GM21447 (cell line): ENCODE measurements at regions not wholly inside any gene's neighbourhood (a gene's known extent, or its start where the extent isn't known, plus 50 kb on each side); places are given as distances from the start of the nearest gene placed in this dataset.

Experiments used
- ATAC-seq: cut with Tn5 transposase; IDR thresholded peaks from one replicate; pipeline ENCODE4 v1.9.1; 2021; ENCODE audit not compliant: unreplicated experiment

DNA sequence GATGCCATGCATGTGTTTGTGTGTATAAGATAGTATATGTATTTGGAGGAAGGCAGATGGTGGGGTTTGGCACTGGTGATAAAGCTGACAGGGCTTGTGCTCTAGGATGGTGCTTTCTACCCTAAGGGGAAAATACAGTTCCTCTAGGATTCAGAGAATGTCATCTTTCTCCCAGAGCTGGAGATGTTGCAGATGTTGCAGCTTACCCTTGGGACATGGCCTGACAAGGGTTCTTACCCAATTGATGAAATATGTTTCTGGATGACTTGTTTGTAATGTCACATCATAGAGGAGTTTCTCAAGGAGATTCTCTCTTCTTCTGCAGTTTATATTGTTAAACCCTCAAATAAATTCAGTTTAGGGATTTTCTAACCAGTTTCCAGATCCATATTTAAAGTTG is 52.5 kb upstream of the PITX2 start:
- ATAC-seq = no peak

DNA sequence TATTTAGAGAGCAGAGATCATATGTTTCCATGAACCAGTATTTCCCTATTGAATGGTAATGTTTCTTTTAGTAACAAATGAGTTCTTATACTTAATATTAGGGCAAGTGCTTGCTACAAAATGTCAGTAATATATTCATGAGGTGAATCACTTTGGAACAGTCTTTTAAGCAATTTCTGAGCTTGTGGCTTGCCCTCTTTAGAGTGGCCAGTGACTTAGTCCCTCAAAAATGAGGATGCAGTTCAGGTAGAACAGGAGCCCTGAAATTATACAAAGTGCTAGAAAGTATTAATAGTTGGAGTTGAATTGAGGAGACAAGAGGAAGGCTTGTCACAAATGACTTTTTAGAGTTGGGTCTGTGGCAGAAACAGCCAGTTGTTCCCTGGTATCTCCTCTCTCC is 53.4 kb upstream of the PITX2 start:
- no peak for ATAC-seq

DNA sequence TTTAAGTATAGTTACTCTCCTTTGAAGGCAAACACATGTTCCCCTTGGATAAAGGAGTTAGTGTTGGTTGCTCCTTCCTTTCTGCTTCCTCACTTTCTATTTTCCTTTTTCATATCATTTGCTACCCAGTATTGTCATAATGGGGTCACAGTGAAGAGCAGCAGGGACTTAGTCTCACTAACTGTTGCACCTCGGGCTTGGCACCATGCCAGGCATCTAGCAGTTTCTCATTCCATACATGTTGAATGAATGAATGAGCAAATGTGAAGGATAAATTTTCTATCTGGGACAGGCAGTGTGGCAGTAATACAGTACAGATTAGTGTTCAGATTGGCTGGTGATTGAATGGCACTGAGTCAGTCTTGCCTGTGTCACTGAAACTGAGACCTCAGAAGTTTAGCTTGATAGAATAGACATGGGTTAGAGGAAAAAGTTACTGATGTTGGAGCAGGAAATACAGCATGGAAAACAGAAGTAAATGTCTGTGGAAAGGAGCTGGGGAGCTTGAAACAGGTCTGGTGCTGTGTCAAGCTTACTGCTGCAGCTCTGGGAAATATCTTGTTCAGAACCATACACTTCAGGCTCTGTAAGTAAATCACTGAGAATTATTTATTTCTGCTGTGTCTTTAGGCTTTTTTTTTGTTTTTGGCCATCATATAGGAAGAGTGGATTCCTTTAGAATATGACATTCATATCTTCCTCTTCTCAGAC is 55.8 kb upstream of the PITX2 start:
- no peak for ATAC-seq

DNA sequence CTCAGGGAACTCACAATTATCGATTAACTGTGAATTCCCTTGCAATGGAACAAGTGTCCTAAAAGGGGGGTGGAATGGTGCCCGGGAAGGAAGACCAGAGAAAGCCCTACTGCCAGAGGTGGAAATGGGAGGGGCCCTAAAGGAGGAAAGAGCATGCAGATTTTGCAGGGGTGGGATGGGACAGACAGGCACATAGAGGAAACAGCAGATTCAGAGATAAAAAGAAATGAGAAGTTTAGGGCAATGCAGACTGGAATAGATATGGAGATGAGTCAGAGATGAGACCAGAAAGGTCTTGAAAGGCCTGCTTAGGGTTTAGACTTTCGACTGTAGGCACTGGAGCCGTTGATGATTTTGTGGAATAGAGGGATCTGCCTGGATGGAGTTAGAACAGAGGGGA is 57.4 kb upstream of the PITX2 start:
- ATAC-seq = no peak

DNA sequence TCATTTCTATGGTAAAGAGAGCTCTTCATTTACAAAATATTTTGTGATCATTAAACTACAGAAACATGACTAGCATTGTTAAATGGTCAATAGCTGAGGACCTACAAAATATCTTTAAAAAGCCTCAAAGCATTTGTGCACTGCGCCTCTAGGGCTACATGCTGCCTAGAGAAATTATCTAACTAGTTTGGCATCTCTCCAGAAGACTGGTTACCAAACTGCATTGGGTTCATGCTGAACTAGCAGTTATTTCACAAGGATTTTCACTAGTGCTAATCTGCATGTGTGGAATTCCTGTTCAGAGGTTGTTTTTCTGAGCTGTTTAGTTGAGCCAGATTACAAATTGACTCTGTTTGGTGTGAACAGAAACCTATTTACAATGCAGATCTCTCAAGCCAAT is 58.5 kb upstream of the PITX2 start:
- ATAC-seq = no peak

DNA sequence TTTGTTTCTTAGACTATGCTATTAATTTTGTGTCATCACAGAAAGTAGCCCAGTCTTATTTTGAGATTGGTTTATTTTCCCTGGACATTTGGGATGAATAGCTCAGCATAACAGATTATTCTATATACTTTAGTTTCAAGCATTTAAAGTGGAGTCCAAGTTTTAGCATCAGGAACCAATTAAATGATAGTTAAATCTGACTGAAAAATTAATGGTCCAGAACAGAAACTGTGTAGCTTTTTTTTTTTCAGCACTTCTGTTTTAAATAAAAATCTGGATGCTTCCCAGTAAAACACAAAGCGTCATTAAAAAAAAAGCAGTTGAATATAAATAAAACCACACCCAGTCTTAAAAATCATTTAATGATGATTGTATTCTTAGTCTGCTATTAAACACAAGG is 59.4 kb upstream of the PITX2 start:
- no peak for ATAC-seq

DNA sequence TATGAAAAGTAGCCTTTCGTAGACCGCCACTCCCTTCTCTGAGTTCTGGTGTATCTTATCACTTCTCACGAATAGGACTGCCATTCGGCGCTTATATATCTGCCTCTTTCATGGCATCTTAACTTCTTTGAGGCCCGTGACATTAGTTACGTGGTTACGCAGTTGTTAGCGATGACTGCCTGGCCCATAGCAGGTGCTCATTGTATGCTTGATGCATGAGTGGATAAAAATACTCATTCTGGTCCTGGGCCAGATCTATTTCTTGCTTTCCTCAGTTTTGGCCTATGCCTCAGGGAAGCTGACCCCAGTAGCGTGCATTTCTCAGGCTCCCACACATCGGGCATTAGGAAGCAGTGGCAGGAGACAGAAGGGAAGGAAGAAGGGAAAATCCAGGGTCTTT is 60.7 kb upstream of the PITX2 start:
- no peak for ATAC-seq

DNA sequence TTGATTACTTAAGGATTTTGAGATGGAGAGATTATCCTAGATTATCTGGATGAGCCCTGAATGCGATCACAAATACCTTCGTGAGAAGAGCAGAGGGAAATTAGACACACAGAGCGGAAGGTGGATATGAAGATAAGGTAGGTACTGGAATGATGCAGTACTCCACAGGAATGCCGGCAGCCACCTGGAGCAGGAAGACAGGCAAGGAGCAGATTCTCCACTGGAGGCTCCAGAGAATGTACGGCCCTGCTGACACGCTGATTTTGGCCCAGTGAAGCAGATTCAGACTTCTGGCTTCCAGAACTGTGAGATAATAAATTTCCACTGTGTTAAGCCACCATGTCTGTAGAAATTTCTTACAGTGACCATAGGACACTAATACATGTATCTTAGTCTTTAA is 79.4 kb upstream of the PITX2 start:
- ATAC-seq = no peak

DNA sequence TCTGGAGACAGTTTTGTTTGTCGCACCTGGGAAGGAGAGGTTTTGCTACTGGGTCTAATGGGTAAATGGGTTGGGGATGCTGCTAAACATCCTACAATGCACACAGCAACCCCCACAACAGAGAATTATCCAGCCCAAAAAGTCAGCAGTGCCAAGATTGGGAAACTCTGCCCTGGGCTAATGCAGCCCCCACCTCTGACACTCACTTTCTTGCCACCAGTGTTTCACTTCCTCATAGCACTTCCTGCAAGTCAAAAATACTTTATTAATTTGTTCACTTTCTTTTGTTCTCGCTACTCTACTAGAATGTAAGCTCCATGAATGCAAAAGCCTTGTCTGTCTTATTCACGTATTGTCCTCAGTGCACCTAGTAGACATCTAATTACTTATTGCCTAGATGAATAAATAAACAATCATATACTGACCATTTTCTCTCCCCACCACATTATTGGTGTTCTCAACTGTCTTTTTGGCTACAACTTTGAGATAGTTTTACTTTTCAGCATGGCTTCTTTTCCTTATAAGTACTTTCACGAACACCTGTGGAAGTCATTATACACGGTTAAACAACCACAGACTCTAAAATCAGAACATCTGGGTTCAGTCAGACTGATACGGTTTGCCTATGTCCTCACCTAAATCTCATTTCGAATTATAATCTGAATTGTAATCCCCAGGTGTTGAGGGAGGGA is 82.0 kb upstream of the PITX2 start:
- ATAC-seq = no peak

DNA sequence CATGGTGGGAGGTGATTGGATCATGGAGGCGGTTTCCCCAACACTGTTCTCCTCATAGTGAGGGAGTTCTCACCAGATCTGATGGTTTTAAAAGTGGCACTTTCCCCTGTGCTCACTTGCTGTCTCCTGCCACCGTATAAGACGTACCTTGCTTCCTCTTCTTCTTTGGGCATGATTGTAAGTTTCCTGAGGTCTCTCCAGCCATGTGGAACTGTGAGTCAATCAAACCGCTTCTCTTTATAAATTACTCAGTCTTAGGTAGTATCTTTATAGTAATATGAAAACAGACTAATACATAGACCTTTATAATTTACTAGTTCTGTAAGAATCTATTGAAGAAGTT is 82.5 kb upstream of the PITX2 start:
- no peak for ATAC-seq

DNA sequence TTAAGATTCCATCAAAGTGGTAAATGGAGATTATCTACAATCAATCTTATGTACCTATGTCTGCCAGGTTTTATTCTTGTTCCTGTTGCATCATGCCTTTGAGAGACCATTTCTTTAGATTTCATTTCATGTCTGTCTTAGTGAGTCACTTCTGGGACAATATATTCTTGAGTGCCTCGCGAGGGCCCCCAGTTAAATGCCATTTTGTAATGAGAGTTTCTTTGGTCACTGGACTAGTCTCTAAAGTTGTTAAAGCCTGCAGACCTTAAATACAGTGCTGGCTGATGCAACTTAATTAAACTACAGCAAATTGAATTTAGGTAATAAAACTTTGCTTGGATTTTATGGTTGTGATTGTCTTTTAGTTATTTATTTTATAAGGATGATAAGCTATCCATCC is 87.2 kb upstream of the PITX2 start:
- ATAC-seq = no peak

DNA sequence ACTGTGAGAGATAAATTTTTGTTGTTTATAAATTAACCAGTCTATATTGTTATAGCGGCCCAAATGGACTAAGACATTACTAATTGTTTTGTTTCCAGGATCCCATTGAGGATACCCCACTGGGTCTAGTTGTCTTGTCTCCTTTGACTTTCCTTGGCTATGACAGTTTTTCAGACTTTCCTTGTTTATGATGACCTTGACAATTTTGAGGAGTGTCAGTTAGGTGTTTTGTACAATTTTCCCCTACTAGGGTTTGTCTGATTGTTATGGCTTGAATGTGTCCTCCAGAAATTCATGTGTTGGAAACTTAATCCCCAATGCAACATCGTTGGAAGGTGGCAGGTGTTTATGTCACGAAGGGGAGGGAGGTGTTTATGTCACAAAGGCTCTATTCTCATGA is 89.6 kb upstream of the PITX2 start:
- no peak for ATAC-seq

DNA sequence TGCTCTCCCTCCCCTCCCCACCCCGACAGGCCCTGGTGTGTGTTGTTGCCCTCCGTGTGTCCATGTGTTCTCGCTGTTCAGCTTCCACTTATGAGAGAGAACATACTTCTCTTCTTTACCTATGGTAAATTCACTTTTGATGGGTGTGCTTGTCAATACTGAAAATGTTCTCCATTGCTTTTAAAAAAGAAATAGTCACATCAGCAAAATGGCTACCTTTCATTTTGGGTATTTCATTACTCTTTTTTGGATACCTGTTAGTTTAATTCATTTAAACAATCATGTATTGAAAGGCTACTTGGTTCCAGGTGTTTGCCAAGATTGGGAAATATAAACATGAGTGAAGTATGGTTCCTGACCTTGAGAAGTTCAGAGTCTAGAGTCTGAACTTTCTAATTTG is 107.4 kb upstream of the PITX2 start:
- ATAC-seq = no peak

DNA sequence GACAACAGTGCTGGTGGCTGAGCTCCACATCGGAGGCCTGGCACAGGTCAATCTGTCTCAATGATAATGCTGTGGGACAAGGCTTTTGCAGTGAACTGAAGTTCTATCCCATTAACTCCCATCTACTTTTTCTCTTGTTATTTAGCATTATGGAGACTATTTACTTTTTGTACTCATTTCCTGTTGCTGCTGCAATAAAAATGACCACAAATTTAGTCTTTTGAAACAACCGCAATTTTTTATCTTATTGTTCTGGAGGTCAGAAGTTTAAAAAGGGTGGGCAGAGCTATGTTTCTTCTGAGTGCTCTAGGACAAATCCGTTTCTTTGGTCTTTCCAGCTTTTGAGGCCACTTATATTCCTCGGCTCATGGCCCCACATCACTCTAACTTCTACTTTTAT is 111.0 kb upstream of the PITX2 start:
- ATAC-seq = no peak

DNA sequence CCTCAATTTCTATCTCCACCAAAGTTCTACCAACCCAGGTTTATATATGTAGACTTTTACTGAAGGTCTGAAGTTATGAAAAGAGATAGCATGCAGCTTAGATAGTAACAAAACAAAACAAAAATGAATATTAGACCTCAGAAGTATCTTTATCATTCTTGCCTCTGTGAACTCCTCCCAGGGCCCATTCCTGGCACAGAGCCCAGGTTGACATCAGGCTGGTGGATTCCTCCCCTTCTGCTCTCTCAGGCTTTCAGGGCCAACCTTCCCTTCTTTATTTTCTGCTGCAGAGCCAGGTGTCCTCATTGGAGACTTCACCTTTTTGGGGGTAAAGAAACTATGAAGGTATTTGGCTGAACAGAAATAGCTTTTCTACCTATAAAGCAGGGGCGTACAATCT is 112.8 kb upstream of the PITX2 start:
- no peak for ATAC-seq

DNA sequence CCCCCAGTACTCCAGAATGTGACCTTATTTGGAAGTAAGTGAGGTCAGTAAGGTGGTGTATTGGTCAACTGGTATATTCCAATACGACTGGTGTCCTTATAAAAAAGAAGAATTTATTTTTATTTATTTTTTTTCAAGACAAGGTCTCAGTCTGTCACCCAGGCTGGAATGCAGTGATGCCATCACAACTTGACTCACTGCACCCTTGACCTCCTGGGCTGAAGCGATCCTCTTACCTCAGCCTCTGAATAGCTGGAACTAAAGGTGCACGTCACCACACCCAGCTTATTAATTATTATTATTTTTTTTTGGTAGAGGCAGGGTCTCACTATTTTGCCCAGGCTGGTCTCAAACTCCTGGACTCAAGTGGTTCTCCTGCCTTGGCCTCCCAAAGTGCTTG is 115.1 kb upstream of the PITX2 start:
- no peak for ATAC-seq

DNA sequence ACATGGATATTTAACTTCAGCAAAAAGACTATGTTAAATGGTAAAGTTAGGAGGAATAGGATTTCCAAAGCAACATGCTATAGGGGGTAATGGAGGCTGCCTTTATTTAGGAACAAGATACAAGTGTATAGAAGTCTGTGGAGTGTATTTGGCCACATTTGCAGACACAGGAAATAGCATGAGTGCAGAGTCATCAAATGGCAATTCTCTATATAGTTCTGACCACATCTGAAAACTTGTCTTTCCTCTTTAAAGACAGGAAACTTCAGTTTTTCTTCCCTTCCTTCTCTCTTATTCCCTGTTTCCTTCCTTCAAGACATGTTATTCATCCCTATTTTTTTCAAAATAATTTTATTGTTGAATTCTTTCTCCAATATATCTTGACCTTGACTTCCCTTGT is 119.3 kb upstream of the PITX2 start:
- no peak for ATAC-seq

DNA sequence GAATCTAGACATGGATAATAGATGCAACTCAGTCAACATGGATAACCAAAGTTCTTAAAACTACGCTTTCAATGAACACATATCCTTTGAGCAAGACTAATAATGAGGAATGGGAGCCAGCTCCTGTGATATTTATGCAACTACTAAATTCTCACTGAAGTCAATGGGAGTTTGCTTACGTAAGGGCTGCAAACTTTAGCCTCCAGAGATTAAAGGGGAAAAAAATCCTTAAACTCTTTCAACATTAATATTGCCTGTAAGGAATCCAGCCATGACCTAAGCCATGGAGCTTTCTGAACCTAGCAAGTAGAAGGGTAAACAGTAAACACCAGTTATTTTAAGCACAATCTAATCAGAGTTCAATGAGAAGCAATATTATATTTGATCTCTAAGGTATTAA is 125.2 kb upstream of the PITX2 start:
- no peak for ATAC-seq

DNA sequence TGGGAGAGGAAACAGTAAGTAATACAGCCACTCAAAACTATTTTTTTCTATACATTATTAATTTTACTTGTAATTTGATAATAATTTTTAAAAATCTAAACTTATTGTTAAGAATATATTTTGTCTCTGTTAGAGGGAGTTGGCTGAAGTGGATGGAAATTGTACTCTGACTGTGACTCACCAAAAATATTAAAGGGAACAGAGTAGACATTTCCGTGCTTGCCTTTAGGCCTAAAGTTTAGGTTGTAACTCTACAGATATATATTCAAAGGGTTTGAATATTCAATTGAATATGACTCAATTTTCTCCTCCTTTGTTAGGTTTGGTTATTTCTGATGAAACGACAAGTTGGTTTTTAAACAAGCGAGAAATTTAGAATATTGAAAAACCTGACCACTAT is 128.3 kb upstream of the PITX2 start:
- ATAC-seq = no peak

DNA sequence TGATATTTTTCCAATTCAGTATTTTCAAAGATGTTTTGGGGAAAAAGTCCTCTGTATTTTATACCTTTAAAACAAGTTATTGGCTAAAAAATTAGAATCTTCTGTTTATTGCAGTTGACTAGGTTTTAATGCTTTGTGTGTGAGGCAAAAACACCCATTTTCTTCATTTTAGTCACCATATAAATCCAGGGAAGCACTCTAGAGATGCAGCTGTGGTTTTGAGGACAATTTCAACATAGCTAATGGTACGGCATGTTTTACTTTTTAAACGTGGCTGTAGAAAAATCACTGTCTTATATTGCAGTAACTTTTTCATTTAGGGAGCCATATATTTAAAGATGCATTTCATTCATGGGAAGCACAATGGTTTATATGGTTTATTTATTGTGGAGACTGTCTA is 129.1 kb upstream of the PITX2 start:
- no peak for ATAC-seq

DNA sequence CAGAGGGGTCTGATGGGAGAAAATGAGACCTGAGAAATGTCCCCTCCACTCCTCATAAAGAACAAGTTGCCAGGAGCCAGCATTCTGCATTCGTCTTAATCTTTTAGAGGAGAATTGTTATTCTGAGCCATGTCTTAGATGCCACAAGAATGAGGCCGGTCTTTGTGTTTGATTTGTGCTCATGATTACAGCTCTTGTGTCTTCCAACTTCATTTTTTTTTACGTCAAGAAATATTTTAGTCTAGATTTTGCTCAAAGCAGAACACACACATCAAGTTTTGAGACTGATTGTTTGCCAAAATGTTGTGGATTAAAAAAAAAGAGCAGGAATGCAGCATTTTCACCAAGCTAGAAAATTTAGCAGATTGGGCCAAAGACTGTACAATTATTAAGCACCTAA is 130.6 kb upstream of the PITX2 start:
- no peak for ATAC-seq

DNA sequence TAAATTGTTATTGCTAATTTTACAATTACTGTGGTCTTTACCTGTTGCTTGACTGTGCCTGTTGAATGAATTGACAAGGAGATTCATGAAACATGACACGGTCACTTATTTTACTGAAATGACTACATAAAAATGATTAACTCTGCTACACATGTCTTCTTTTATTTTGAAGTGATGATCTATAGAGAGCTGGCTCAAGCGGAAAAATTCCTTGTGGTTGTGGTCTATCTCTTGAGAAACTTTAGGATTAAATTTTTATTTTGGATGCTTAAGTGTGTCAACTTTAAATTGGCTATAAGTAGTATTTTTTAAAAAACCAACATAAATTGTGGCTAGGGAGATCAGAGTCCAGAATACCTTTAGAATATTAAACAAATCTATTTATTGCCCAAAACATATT is 131.8 kb upstream of the PITX2 start:
- ATAC-seq = no peak

DNA sequence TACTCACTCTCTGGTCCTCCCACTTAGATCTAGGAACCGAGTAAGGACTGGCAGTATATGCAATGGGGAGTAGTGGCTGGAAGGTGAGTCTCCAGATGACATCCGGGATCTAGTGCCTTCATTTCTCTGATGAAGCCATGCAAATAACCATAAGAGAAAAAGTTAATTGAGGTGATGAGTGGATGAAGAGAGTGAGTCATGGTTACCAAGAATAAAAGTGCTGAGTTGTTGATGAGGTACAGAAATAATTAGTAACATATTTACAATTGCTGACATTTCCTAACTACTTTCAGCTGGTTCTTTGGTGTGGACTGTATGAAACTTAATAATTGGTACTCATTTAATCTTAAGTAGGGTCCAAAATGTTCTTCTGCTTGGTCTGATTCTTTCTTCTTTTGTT is 146.7 kb upstream of the PITX2 start:
- ATAC-seq = no peak
